Fibroblast of villous mesenchyme (primary cell): ENCODE measurements at regions not wholly inside any gene's neighbourhood (a gene's known extent, or its start where the extent isn't known, plus 50 kb on each side); places are given as distances from the start of the nearest gene placed in this dataset.

Experiments used
- DNase-seq: peaks from one replicate; pipeline ENCODE4 v3.0.0-alpha.2; 2010; ENCODE audit warnings: low read depth
- H3K4me3 ChIP-seq: 2 replicates; pipeline ENCODE4 v1.5.1; 2011; ENCODE audit warnings: low read depth, mild to moderate bottlenecking, low read length
- CTCF ChIP-seq: IDR thresholded peaks from 2 replicates; pipeline ENCODE4 v1.5.1; 2012; ENCODE audit warnings: low read depth, mild to moderate bottlenecking, low read length; ENCODE audit not compliant: insufficient read depth

DNA sequence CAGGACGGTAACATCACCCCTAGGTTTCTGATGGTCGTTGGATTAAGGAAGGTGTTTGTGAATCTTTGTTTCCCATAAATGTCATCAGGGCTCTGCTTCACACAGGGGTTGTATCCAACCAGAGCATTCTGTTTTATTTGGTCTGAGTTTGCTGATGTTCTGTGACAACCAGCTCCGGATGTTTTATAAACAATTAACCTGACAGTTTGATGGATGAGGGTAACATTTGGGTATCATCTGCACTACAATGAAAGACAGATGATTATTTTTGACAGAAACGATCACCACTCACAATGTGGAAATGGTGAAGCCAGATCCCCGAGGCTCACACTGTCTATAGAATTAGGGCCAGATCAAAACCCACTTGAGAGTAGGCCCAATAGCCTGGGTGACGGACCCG, 107.1 kb downstream of the CDC42EP3 start:
- no peak overlapping the region for H3K4me3 ChIP-seq
- TF ChIP-seq CTCF, result no peak
- no peak for DNase-seq

GRCh38 chr2:37566517-37566981, 104.9 kb downstream of the CDC42EP3 start:
- DNase-seq, result peak; percentile 55
- no peak overlapping the region for H3K4me3 ChIP-seq
- TF ChIP-seq CTCF, result no peak

GRCh38 chr2:37568565-37568964, 102.9 kb downstream of the CDC42EP3 start:
- DNase-seq, result no peak
- TF ChIP-seq CTCF, result no peak
- no peak overlapping the region for H3K4me3 ChIP-seq

DNA sequence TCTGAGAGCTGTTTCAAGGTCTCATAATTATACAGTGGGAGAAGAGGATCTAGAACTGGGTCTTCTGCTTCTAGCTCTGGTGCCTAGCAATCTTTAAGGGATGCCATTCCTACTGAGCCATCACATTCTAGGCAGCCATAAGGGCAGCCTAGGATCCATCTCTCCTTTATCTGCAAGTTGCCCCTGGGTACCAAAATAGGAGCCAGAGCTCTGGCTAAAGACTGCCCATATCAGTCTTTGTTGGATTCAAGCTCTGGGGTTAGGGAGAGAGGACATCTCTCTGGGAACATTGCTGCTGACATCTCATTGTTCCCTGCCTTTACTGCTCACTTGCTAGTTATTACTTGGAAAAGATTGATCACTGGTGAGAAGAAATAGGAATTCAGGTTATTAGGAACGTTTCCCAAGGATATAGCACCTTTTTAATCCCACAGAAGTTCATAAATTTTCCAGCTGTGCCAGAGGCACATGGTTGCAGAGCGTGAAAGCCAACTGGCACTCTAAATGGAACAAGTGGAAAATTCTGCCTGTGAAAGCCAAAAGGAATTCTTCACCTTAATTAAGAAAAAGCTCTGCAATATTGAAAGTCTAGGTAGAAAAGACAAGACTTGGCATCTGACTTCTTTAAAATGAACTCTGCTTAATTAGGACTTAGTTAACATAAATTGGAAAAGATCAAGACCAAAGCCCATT, 102.2 kb downstream of the CDC42EP3 start:
- no peak overlapping the region for H3K4me3 ChIP-seq
- DNase-seq, result no peak
- TF ChIP-seq CTCF, result no peak

- no peak for TF ChIP-seq CTCF
- DNase-seq, result peak; percentile 86
- no peak overlapping the region for H3K4me3 ChIP-seq
Observed at GRCh38 chr2:37569986-37570679, 101.3 kb downstream of the CDC42EP3 start.

GRCh38 chr2:37570773-37571586, 100.5 kb downstream of the CDC42EP3 start:
- DNase-seq, result peak; percentile 84
- no peak for TF ChIP-seq CTCF
- no peak overlapping the region for H3K4me3 ChIP-seq
